ENCODE measurements at regions not wholly inside any gene's neighbourhood (a gene's known extent, or its start where the extent isn't known, plus 50 kb on each side); places are given as distances from the start of the nearest gene placed in this dataset.

GRCh38 chr10:64102916-64103315 is 581.7 kb downstream of the REEP3 start:
- in situ Hi-C loops (cut with HindIII; ENCODE audit: extremely low pct_ligation_motif_present, low pct_unique_long_range_greater_than_20kb): no loop called here
- CTCF ChIA-PET (ENCODE audit: low intra/inter-chr PET ratio, low total read pairs): no interaction called here
- POLR2A ChIA-PET: no interaction called here
- TF ChIP-seq HNF4A (CRISPR knock-in tag; IDR thresholded peaks at IDR 0.05) (0 out of 2 replicates have a peak, but pooled peaks have one; percentile 16), GLI4 (CRISPR knock-in tag; IDR thresholded peaks at IDR 0.05; ENCODE audit: borderline replicate concordance) (no peak)
- Histone ChIP-seq H3K9me3 (ENCODE audit: low read length) (no peaks in the 10 kb centered on the region), H4K20me1 (ENCODE audit: insufficient read depth, low read length) (no peaks in the 10 kb centered on the region), H3K4me1 (ENCODE audit: insufficient read depth, low read length) (no peaks in the 10 kb centered on the region), H3K27me3 (ENCODE audit: control insufficient read depth in 1 of 2, insufficient read depth in 2 of 2, low read length in 2 of 2) (no peaks in the 10 kb centered on the region), H3K27ac (ENCODE audit: extremely low read length, insufficient read depth, low read length) (no peak overlapping the region), H3K4me3 (replicated peaks in 1 of 3; ENCODE audit: insufficient read depth in 1 of 3, low read depth in 2 of 3, low read length in 3 of 3) (no peak overlapping the region), H3K36me3 (replicated peaks in 1 of 2; ENCODE audit: control insufficient read depth in 1 of 2, insufficient read depth in 2 of 2, low read length in 2 of 2) (no peaks in the 10 kb centered on the region), H3K4me2 (ENCODE audit: low read depth, low read length) (no peak overlapping the region), H3K9ac (ENCODE audit: insufficient read depth, low read depth, low read length) (no peak overlapping the region), H2AFZ (ENCODE audit: low read length) (no peak overlapping the region), H3K79me2 (ENCODE audit: insufficient read depth, low read length) (no peaks in the 10 kb centered on the region)
- intact Hi-C loops (cut with micrococcal nuclease; ENCODE audit: unreplicated experiment): no loop called here
- 50% methylated on average over 2 of the region's 2 CpGs for WGBS (ENCODE audit: low lambda C conversion rate)
- no peak for FAIRE-seq
- BruUV-seq (replicated peaks): no TSS peak
- no peak for ATAC-seq
- DNase-seq (ENCODE audit: low spot score): no peak

DNA sequence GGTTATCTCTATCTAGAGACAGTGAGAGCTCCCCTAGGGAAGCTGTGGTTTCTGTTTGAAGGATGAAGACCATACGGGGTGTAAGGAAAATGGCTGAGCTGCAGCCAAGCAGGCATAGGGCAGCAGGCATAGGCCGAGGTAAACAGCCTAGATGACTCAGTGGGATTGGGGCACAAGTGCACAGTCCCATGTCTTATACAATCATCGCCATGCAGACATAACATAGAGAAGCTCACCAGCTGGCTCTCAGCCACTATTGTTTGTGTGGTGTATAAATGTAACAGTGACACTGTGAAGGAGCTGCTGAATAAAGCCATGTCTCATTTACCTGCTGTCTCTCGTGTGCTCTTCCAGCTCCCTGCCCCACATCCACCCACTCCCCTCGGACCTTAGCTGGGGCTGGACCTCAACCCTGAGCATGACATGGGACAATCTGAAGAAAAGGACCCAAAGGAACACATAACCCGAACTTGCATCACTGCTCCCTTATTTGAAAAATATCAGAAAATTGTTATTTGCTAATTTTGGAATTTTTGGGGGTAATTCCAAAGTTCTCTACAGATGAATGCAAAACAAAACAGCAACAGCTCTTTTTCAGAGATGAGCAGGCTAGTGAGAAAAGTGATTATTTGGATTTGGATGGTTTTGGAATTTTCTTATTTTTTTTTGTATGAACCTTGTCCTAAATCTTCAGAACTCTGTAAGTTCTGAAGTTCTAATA is 582.7 kb downstream of the REEP3 start:
- intact Hi-C loops (cut with micrococcal nuclease; ENCODE audit: unreplicated experiment) (no loop called here), in situ Hi-C loops (cut with HindIII; ENCODE audit: extremely low pct_ligation_motif_present, low pct_unique_long_range_greater_than_20kb) (no loop called here)
- BruUV-seq (replicated peaks): no TSS peak
- Histone ChIP-seq H3K27ac (ENCODE audit: extremely low read length, insufficient read depth, low read length) (no peak overlapping the region), H4K20me1 (ENCODE audit: insufficient read depth, low read length) (no peaks in the 10 kb centered on the region), H3K36me3 (replicated peaks in 1 of 2; ENCODE audit: control insufficient read depth in 1 of 2, insufficient read depth in 2 of 2, low read length in 2 of 2) (no peaks in the 10 kb centered on the region), H3K9ac (ENCODE audit: insufficient read depth, low read depth, low read length) (no peak overlapping the region), H3K4me1 (ENCODE audit: insufficient read depth, low read length) (no peaks in the 10 kb centered on the region), H3K4me2 (ENCODE audit: low read depth, low read length) (no peak overlapping the region), H3K4me3 (replicated peaks in 1 of 3; ENCODE audit: insufficient read depth in 1 of 3, low read depth in 2 of 3, low read length in 3 of 3) (no peak overlapping the region), H2AFZ (ENCODE audit: low read length) (no peak overlapping the region), H3K27me3 (ENCODE audit: control insufficient read depth in 1 of 2, insufficient read depth in 2 of 2, low read length in 2 of 2) (no peaks in the 10 kb centered on the region), H3K79me2 (ENCODE audit: insufficient read depth, low read length) (no peaks in the 10 kb centered on the region), H3K9me3 (ENCODE audit: low read length) (no peaks in the 10 kb centered on the region)
- DNase-seq (ENCODE audit: low spot score) (no peak), ATAC-seq (peak; percentile 71), FAIRE-seq (no peak)
- WGBS (ENCODE audit: low lambda C conversion rate): 14% methylated on average over 6 of the region's 6 CpGs
- ChIA-PET CTCF (ENCODE audit: low intra/inter-chr PET ratio, low total read pairs) (no interaction called here), POLR2A (no interaction called here)
- TF ChIP-seq FOSL2 (CRISPR knock-in tag; IDR thresholded peaks at IDR 0.05): peak; percentile 36
- no peak for TF ChIP-seq ZNF205 (CRISPR knock-in tag; IDR thresholded peaks at IDR 0.05)

Measured in HepG2 (cell line).